ENCODE measurements at regions not wholly inside any gene's neighbourhood (a gene's known extent, or its start where the extent isn't known, plus 50 kb on each side); places are given as distances from the start of the nearest gene placed in this dataset.
A peak's percentile ranks its signal among the peaks of the same experiment; 100 is the strongest.

DNA sequence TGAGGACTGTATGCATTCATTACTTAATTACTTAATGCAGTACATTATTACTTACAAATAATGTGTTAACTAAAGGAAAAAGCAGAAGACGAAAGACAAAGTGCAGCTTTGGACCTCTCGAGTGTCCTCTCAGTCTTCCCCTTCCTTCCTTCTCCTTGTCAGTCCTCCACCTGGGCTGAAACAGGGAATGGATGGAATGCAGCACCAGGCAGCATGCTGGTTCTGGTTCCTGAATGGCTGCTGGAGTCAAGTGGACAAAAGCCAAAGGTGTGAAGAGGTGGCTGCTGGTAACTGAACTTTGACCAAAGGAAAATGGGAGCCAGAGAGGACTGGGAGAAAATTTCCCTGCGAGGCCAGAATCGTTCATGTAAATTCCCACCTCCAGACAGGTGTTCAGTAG is 179.5 kb downstream of the GPAM start:
- no peaks in the 10 kb centered on the region for H3K36me3 Mint-ChIP-seq
- H3K27ac Mint-ChIP-seq = no peak overlapping the region
- ATAC-seq (no peak), DNase-seq (ENCODE audit: low spot score in 2 of 2) (no peak)
- H3K4me1 Mint-ChIP-seq = no peaks in the 10 kb centered on the region
- H3K4me3 Mint-ChIP-seq = no peak overlapping the region
- no peaks in the 10 kb centered on the region for H3K9me3 Mint-ChIP-seq

DNA sequence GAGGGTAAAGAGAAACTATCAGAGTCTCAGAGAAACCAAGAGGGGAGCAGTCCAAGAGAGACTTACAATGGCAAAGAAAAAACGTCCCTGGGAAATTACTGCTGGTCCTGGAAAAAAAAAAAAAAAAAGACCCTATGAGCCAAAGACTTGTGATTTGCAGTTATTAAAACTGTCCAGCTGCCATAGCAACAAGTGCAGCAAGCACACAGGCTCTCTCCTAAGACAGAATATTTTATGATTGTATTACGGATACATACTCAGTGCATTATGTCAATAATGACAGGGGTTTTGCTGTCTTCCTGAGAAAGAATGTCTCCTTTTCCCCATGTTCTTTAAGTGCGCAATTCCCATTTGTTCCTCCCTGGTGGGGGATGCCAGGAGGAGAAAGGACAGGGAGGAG is 178.5 kb downstream of the GPAM start:
- DNase-seq (ENCODE audit: low spot score in 2 of 2) (no peak), ATAC-seq (no peak)
- Mint-ChIP-seq H3K4me3 (no peak overlapping the region), H3K27ac (no peak overlapping the region), H3K36me3 (no peaks in the 10 kb centered on the region), H3K4me1 (no peaks in the 10 kb centered on the region), H3K9me3 (no peaks in the 10 kb centered on the region)

DNA sequence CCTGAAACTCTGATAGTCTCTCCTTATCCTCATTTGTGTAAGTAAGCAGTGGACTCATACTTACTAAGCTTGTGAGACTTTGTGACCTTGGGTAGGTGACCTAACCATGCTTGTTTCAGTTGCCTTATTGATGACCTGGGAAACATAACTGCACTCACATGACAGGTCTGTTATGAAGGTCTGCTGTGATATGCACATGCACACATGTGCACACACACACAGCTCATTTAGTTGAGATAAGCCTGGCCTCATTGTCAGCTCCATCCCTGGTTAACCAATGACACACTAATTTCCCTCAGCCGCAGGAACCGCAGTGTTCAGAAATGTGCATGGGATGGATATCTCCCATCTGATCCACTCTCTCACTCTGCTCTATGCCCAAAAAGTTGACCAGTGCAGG is 177.2 kb downstream of the GPAM start:
- DNase-seq (ENCODE audit: low spot score in 2 of 2) = no peak
- H3K4me1 Mint-ChIP-seq = no peaks in the 10 kb centered on the region
- ATAC-seq = peak; percentile 19
- no peaks in the 10 kb centered on the region for H3K36me3 Mint-ChIP-seq
- no peaks in the 10 kb centered on the region for H3K9me3 Mint-ChIP-seq
- H3K27ac Mint-ChIP-seq = no peak overlapping the region
- H3K4me3 Mint-ChIP-seq = no peak overlapping the region

DNA sequence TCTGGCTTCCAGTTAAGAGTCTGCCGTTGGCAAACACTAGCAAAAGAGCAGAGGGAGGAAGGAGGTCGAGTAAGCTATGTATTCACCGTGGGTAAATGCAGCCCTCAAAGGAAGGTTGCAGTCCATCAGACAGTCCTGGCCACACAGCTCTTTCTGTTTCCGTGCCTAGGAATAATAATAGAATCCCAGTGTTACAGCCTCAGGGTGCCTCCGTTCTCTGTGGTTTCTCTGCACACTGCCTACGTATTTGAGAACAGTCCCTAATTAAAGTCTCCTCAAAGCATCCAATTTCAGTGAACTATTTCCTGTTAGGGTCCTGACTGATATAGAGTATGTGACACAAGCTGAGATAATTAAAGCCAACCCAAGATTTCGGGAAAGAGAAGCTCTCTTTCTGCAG is 176.7 kb downstream of the GPAM start:
- ATAC-seq (peak; percentile 34), DNase-seq (ENCODE audit: low spot score in 2 of 2) (no peak)
- Mint-ChIP-seq H3K27ac (no peak overlapping the region), H3K36me3 (no peaks in the 10 kb centered on the region), H3K9me3 (no peaks in the 10 kb centered on the region), H3K4me3 (no peak overlapping the region), H3K4me1 (no peaks in the 10 kb centered on the region)

DNA sequence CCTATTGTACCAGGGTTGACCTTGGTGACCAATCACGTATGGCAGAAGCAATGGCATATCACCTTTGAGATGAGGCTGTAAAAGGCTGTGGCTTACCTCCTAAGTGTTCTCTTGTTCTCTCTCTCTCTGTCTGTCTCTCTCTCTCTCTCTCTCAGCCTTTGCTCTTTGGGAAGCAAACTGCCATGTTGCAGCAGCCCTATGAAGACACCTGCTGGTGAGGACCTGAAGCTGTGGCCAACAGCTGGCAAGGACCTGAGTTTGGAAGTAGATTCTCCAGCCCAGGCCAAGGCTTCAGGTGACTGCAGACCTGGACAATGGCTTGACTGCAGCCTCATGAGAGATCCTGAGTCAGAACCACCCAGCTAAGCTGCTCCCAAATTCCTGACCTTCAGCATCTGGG is 161.4 kb downstream of the GPAM start:
- Mint-ChIP-seq H3K27ac (no peak overlapping the region), H3K36me3 (no peaks in the 10 kb centered on the region), H3K9me3 (peaks cover 3% of the 10 kb centered on the region), H3K4me1 (no peaks in the 10 kb centered on the region), H3K4me3 (no peak overlapping the region)
- ATAC-seq (no peak), DNase-seq (ENCODE audit: low spot score in 2 of 2) (no peak)

DNA sequence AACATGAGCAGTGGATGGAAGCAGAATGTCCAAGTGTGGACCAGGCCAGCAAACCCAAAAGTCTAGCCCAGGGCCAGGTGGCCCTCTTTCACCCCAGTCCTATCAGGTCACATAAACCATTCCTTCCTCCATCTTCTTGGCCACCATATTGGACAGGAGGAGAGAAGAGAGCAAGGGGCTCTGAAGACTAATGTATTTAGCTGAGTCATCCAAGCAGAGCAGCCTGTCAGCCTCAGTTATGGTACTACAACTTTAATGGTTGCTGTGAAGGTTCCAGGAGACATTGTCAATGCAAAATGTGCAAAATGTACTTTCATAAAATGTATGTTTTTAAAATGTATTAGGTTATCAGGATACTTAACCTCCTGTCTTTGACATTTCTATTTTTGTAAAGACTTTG is 159.5 kb downstream of the GPAM start:
- H3K36me3 Mint-ChIP-seq = no peaks in the 10 kb centered on the region
- no peak overlapping the region for H3K4me3 Mint-ChIP-seq
- H3K27ac Mint-ChIP-seq = no peak overlapping the region
- ATAC-seq (peak; percentile 8), DNase-seq (ENCODE audit: low spot score in 2 of 2) (no peak)
- H3K9me3 Mint-ChIP-seq = peaks cover 5% of the 10 kb centered on the region
- no peaks in the 10 kb centered on the region for H3K4me1 Mint-ChIP-seq

DNA sequence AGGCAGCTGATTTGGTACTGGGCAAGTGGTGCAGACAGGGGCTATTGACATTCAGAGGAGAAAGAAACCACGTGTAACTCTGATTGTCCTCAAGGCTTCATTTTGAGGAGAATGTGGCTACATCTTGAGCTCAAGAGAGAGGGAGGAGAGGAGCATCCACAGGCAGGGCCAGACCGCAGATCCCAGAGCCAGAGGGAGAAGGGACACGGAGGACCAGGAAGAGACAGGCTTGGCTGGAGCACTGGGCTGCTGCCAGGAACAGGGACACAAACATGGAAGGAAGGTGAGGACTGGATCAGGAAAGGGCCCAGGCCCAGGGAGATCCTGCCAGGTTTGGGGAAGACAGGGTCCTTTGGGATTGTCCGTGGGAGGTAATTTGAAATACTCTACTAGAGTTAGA is 158.3 kb downstream of the GPAM start:
- DNase-seq (ENCODE audit: low spot score in 2 of 2) (no peak), ATAC-seq (no peak)
- Mint-ChIP-seq H3K27ac (no peak overlapping the region), H3K4me3 (no peak overlapping the region), H3K9me3 (peaks cover 7% of the 10 kb centered on the region), H3K4me1 (no peaks in the 10 kb centered on the region), H3K36me3 (no peaks in the 10 kb centered on the region)

DNA sequence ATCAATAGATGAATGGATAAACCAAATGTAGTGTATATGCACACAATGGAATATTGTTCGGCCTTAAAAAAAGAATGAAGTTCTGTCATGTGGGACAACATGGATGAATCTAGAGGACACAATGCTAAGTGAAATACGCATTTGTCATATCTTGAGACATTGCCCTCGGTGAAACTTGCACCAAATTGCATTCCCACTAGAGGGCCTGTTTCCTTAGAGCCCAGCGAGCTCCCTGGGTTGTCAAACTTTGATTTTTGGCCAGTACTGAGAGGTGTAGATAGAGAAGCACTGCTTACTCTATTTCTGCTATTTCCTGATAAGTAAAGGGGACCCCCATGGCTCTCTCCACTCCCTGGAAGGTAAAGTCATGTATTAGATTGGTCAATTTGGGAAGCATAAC is 157.1 kb downstream of the GPAM start:
- no peak for DNase-seq (ENCODE audit: low spot score in 2 of 2)
- no peaks in the 10 kb centered on the region for H3K36me3 Mint-ChIP-seq

DNA sequence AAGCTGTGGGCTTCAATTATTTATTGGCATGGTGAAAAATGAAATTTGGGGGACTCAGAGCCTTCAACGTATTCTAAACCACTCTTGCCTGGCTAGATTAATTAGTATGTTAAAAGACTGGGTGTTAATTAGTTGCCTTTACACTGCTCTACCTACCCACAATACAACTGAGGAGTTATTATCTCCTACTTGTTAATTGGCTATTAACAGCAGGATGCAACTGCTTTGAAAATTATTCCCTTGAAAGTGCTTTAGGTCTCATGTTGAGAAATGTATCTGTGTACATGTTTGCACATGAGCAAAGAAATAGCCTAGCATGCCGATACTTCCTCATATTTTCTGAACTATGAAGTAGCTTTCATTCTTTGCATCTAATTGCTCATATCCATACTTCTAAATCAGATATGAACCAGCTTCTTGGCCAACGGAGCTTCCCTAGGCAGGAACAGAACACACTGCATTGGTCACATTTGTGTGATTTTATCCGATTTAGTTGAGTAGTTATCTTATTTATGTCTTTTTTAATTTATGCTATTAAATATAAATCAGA is 155.8 kb downstream of the GPAM start:
- H3K4me3 Mint-ChIP-seq = no peak overlapping the region
- DNase-seq (ENCODE audit: low spot score in 2 of 2) = no peak

More for the DNA sequence above, 157.1 kb downstream of the GPAM start:
- no peak overlapping the region for H3K4me3 Mint-ChIP-seq
- no peaks in the 10 kb centered on the region for H3K4me1 Mint-ChIP-seq
- H3K9me3 Mint-ChIP-seq = peaks cover 10% of the 10 kb centered on the region
- ATAC-seq = no peak
- no peak overlapping the region for H3K27ac Mint-ChIP-seq

DNA sequence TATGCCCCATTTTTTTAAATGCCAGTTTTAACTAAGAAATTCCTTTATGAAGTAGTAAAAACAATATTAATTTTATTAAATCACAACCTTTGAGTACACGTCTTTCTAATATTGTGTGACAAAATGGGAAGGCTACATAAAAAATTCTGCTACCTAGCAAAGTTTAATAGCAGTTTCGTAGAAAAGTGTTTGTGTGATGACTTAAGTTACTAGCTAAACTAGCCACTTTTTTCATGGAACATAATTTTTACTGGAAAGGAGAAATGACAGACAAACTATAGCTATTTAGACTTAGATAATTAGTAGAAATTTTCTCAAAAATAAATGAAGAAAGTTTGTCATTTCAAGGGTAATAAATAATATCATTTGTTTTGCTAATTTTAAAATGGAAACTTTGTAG is 153.1 kb downstream of the GPAM start:
- H3K9me3 Mint-ChIP-seq = peaks cover 12% of the 10 kb centered on the region
- ATAC-seq (no peak), DNase-seq (ENCODE audit: low spot score in 2 of 2) (no peak)
- H3K36me3 Mint-ChIP-seq = no peaks in the 10 kb centered on the region
- no peak overlapping the region for H3K4me3 Mint-ChIP-seq
- no peak overlapping the region for H3K27ac Mint-ChIP-seq
- no peaks in the 10 kb centered on the region for H3K4me1 Mint-ChIP-seq

More for the DNA sequence above, 155.8 kb downstream of the GPAM start:
- H3K36me3 Mint-ChIP-seq = no peaks in the 10 kb centered on the region
- H3K4me1 Mint-ChIP-seq = no peaks in the 10 kb centered on the region
- no peak for ATAC-seq
- no peak overlapping the region for H3K27ac Mint-ChIP-seq
- peaks cover 15% of the 10 kb centered on the region for H3K9me3 Mint-ChIP-seq

DNA sequence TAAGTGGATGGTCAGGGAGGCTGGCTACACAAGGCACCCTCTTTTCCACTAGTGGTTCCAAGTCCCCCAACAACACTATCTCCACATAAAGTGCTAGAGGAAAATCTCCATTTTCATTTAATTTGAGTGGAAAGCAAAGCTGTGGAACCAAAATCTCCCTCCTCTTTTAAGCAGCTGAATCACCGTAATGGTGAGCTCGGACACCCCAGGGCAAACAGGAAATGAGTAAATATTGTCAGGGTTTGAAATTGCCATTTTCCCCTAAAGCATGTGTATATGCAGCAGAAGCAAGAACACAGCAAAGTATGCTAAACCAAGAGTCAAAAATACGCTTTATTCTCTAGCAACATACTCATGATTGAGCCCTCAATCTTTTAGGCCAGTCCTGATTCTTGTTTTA is 143.7 kb downstream of the GPAM start:
- Mint-ChIP-seq H3K27ac (no peak overlapping the region), H3K4me3 (no peak overlapping the region), H3K36me3 (no peaks in the 10 kb centered on the region), H3K4me1 (no peaks in the 10 kb centered on the region), H3K9me3 (peaks cover 4% of the 10 kb centered on the region)
- ATAC-seq (no peak), DNase-seq (ENCODE audit: low spot score in 2 of 2) (no peak)

DNA sequence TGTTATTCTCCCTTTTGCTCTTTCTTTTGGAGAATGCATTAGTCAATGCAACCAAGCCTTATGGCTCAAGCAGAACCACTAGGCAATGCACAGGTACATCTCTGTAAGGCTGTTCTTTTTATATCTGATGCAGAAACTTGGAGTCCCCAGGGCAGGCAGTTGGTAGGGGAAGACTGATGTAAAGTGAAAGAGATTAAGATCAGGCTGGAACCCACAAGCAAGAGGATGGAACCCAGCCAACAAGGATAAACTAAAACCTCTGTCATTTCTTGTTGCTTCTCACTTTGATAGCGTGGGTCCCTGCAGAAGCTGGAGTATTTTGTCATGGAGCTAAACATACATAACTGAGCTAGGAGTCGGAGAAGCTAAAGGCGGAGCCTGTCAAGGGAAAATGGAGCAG is 142.9 kb downstream of the GPAM start:
- ATAC-seq (no peak), DNase-seq (ENCODE audit: low spot score in 2 of 2) (no peak)
- Mint-ChIP-seq H3K4me3 (no peak overlapping the region), H3K4me1 (no peaks in the 10 kb centered on the region), H3K27ac (no peak overlapping the region), H3K9me3 (peaks cover 4% of the 10 kb centered on the region), H3K36me3 (no peaks in the 10 kb centered on the region)

DNA sequence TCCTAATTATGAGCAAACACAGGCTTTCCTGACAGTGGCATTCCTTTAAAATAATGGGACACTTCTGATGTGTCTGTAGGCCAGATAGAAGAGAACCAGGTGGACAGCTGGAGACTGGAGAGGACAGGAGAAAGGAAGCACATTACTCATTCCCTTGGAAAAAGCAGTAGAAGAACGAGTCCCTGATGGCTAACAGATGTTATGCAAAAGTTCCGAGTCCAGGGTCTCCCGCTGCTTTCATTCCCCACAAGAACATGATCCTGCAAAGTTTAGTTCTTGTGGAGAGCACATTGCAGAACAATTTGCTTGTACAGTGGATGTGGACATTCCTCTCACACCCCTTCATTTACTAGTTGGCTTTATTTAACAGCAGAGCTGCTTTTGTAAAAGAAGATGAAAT is 137.6 kb downstream of the GPAM start:
- H3K9me3 Mint-ChIP-seq = peaks cover 2% of the 10 kb centered on the region
- H3K4me3 Mint-ChIP-seq = no peak overlapping the region
- DNase-seq (ENCODE audit: low spot score in 2 of 2) (no peak), ATAC-seq (no peak)
- H3K4me1 Mint-ChIP-seq = no peaks in the 10 kb centered on the region
- no peak overlapping the region for H3K27ac Mint-ChIP-seq
- no peaks in the 10 kb centered on the region for H3K36me3 Mint-ChIP-seq

DNA sequence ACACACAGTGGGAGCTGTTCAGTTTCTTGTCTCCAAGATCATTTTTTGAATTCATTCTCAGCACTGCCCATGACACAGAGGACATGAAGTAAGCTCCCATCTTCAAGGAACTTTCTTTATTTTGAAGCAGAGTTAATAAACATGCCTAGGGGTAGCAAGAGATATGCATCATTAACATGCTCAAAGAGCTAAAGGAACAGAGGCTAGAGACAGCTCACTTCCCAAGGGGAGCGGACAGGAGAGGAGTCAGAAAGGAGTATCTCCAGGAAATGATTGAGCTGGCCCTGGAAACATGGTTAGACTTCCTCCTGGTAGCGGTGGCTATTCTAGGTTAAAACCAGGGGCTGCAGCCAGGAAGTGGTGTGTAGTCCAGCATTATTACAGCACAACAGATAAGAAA is 135.9 kb downstream of the GPAM start:
- Mint-ChIP-seq H3K4me3 (no peak overlapping the region), H3K27ac (no peak overlapping the region), H3K36me3 (no peaks in the 10 kb centered on the region), H3K4me1 (no peaks in the 10 kb centered on the region), H3K9me3 (no peaks in the 10 kb centered on the region)
- DNase-seq (ENCODE audit: low spot score in 2 of 2) (no peak), ATAC-seq (no peak)

DNA sequence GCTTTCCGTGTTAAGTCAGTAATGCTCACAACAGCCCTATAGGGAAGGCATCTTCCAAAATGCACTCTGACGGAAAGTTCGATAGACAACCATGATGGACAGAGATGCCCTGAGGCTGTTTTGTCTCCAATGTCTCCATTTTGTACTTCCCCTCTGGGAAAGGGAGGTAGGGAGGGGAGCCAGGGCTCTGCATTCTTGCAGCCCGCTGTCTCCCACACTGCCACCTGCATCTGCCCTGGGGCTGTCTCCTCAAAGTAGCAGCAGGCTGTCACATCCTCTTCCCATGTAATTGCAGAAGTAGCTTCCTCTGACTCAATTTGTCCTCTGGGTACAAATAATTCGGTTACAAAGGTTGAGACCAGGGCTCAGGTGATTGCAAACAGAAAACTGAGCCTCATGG is 131.4 kb downstream of the GPAM start:
- DNase-seq (ENCODE audit: low spot score in 2 of 2) = no peak
- H3K9me3 Mint-ChIP-seq = no peaks in the 10 kb centered on the region
- H3K27ac Mint-ChIP-seq = no peak overlapping the region
- H3K4me1 Mint-ChIP-seq = no peaks in the 10 kb centered on the region
- H3K36me3 Mint-ChIP-seq = no peaks in the 10 kb centered on the region
- no peak for ATAC-seq
- no peak overlapping the region for H3K4me3 Mint-ChIP-seq

DNA sequence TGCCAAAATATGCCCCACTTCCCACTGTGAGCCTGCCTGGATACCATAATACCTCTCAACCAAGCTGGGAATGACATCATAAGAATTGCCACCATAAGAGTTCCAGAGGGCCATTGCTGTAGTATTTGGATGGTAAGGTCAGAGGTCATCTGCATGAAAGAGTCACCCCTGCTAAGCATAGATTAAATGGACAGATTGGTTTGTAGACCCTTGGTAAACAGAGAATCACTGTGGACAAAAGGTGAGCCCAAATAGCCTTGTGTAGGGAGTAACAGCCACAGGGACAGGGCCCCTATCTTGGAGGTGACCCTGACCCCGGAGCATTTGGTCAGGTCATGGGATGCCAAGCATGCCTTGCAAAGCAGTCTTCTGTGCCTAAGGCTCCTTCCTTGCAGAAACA is 129.7 kb downstream of the GPAM start:
- Mint-ChIP-seq H3K36me3 (no peaks in the 10 kb centered on the region), H3K4me3 (no peak overlapping the region), H3K27ac (no peak overlapping the region), H3K4me1 (no peaks in the 10 kb centered on the region), H3K9me3 (no peaks in the 10 kb centered on the region)
- DNase-seq (ENCODE audit: low spot score in 2 of 2) = no peak
- ATAC-seq = no peak

DNA sequence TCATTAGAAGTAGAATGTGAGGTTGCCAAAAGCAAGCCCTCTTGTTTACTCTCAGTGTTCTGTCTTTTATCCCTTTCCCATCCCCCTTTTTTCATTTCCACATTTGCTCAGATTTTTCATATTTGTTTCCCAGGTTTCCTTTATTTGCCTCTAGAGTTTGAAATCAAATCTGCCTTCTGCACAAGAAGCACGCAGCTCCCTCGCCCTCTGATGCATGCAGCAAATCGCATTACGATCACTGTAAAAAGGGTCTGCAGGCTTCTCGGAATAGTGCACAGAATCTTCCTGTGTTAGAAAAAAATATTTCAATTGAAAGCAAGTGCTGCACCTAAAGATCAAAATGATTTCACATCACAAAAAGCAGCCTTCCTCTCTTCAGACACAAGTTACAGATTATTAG is 129.0 kb downstream of the GPAM start:
- no peaks in the 10 kb centered on the region for H3K9me3 Mint-ChIP-seq
- no peak overlapping the region for H3K27ac Mint-ChIP-seq
- DNase-seq (ENCODE audit: low spot score in 2 of 2) (no peak), ATAC-seq (no peak)
- no peak overlapping the region for H3K4me3 Mint-ChIP-seq
- H3K4me1 Mint-ChIP-seq = no peaks in the 10 kb centered on the region
- H3K36me3 Mint-ChIP-seq = no peaks in the 10 kb centered on the region
